Esophagus muscularis mucosa (tissue), 4 donors: ENCODE measurements at regions not wholly inside any gene's neighbourhood (a gene's known extent, or its start where the extent isn't known, plus 50 kb on each side); places are given as distances from the start of the nearest gene placed in this dataset.

Experiments
- DNase-seq: peaks from one replicate; pipeline ENCODE4 v3.0.0-alpha.2; 2017; ENCODE audit errors: extremely low spot score
- H3K27ac ChIP-seq, 4 donors: fragments of 200-600 bp; sonication (generic); replicated peaks in 1 of 4; 1 replicate in 3 of 4; 2 replicates in 1 of 4; pipeline ENCODE4 v1.5.1; 2016 to 2019; ENCODE audit warnings: mild to moderate bottlenecking in 1 of 4
- H3K27me3 ChIP-seq, 4 donors: fragments of 200-600 bp; sonication (generic); one replicate each; pipeline versions ENCODE4 v1.5.1 to v1.6.0; 2016 to 2019
- H3K36me3 ChIP-seq, 4 donors: fragments of 200-600 bp; sonication (generic); one replicate each; pipeline ENCODE4 v1.5.1; 2016 to 2019
- H3K4me1 ChIP-seq, 4 donors: fragments of 200-600 bp; sonication (generic); one replicate each; pipeline ENCODE4 v1.5.1; 2016 to 2019
- H3K4me3 ChIP-seq, 4 donors: fragments of 200-600 bp; sonication (generic); 1 replicate in 2 of 4; 2 replicates in 2 of 4; pipeline ENCODE4 v1.5.1; 2016 to 2019; ENCODE audit warnings: mild to moderate bottlenecking in 4 of 4, moderate library complexity in 1 of 4
- H3K9me3 ChIP-seq, 4 donors: fragments of 200-600 bp; sonication (generic); 1 replicate in 3 of 4; 2 replicates in 1 of 4; pipeline ENCODE4 v1.5.1; 2016 to 2019
- EP300 ChIP-seq: sonication (generic); formaldehyde crosslinking; IDR thresholded peaks from one replicate; pipeline ENCODE4 v1.6.1; 2017; ENCODE audit warnings: antibody characterized with exemption
- POLR2A ChIP-seq: fragments of 450-650 bp; IDR thresholded peaks from one replicate; pipeline ENCODE4 v1.6.1; 2017; ENCODE audit warnings: antibody characterized with exemption, moderate library complexity, mild to moderate bottlenecking, low read depth
- POLR2AphosphoS5 ChIP-seq, 2 donors: sonication (generic); formaldehyde crosslinking; IDR thresholded peaks; one replicate each; pipeline ENCODE4 v1.6.1; 2017; ENCODE audit warnings: antibody characterized with exemption in 2 of 2
- whole genome bisulfite sequencing: methylation state at CpG from one replicate; pipeline ENCODE4 v1.1.5; 2018; 5-methylcytosine and 5-hydroxymethylcytosine counted together
- intact Hi-C: fragments of 100-400 bp; cut with DNase I; formaldehyde crosslinking; loops from one replicate; pipeline ENCODE4 v1.15.1; 2023
- TF ChIP-seq, protein P1 (sequence below), 3 experiments: fragments of 200-600 bp in 2 of 3; fragments of 450-650 bp in 1 of 3; sonication (generic) in 2 of 3; IDR thresholded peaks; one replicate each; pipeline ENCODE4 v1.5.1; 2017 to 2019; ENCODE audit warnings: antibody characterized with exemption in 3 of 3, mild to moderate bottlenecking in 2 of 3, moderate library complexity in 1 of 3

DNA sequence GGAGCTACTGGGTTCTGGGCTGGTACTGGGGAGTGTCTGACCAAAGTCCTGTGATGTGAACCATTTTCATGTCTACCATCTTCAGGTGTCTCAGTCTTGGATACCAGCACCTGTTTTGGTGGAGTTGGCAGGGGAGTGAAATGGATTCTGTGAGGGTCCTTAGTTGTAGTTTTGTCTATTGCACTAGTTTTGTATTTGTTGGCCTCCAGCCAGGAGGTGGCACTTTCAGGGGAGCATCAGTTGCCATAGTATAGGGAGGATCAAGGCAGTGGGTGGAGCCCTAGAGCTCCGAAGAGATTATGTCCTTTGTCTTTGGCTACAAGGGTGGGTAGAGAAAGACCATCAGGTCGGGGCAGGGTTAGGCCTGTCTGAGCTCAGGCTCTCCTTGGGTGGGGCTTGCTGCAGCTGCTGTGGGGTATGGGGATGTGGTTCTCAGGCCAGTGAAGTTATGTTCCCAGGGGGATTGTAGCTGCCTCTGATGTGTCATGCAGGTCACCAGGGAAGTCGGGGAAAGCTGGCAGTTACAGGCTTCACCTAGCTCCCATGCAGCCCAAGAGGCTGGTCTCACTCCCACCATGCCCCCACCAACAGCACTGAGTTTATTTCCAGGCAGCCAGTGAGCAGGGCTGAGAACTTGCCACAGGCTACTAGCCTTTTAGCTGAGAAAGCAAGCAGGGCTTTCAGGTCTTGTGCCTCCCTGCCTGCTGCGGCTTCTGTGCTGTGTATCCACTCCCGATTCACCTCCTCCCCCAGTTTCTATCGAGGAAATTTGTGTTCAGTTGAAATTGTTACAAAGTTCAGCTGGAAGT lies 153.1 kb downstream of the ZNF365 start:
- Histone ChIP-seq H3K9me3 (no peaks in the 10 kb centered on the region), H3K27me3 (no peaks in the 10 kb centered on the region), H3K4me1 (peaks cover 0 to 4% (median 0%) of the 10 kb centered on the region in 4 donors), H3K36me3 (no peaks in the 10 kb centered on the region), H3K4me3 (no peak overlapping the region), H3K27ac (no peak overlapping the region)
- 78% methylated on average over 5 of the region's 6 CpGs for WGBS
- intact Hi-C loops, result no loop called here
- DNase-seq, result no peak
- no peak for TF ChIP-seq EP300
- TF ChIP-seq, protein P1, sequence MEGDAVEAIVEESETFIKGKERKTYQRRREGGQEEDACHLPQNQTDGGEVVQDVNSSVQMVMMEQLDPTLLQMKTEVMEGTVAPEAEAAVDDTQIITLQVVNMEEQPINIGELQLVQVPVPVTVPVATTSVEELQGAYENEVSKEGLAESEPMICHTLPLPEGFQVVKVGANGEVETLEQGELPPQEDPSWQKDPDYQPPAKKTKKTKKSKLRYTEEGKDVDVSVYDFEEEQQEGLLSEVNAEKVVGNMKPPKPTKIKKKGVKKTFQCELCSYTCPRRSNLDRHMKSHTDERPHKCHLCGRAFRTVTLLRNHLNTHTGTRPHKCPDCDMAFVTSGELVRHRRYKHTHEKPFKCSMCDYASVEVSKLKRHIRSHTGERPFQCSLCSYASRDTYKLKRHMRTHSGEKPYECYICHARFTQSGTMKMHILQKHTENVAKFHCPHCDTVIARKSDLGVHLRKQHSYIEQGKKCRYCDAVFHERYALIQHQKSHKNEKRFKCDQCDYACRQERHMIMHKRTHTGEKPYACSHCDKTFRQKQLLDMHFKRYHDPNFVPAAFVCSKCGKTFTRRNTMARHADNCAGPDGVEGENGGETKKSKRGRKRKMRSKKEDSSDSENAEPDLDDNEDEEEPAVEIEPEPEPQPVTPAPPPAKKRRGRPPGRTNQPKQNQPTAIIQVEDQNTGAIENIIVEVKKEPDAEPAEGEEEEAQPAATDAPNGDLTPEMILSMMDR (IDR thresholded peaks at IDR 0.05), result no peak
- no peak for TF ChIP-seq POLR2AphosphoS5 (IDR thresholded peaks at IDR 0.05)
- TF ChIP-seq POLR2A, result no peak

DNA sequence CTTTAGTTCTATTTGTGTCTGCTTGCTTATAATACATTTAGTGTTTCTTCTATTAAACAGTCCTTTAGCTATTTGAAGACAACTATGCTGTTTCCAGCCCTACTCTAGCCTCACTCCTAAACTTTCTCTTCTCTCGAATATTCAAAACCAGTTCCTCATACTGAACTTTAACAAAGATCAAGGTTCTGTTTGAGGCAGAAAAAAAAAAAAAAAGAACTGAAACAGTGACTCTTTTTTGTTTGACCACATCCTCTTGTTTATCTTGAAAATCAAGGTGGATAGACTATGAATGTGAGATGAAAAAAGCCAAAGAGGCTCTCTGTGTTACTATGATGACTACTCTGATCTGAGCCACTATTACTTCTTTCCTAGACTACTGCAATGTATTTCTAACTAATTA lies 154.3 kb downstream of the ZNF365 start:
- H3K27ac ChIP-seq, result no peak overlapping the region
- WGBS, result 87% methylated on average over 1 of the region's 1 CpG
- H3K27me3 ChIP-seq, result no peaks in the 10 kb centered on the region
- intact Hi-C loops, result no loop called here
- no peak for TF ChIP-seq EP300
- TF ChIP-seq POLR2A, result no peak
- TF ChIP-seq, protein P1 (IDR thresholded peaks at IDR 0.05), result no peak
- TF ChIP-seq POLR2AphosphoS5 (IDR thresholded peaks at IDR 0.05), result no peak
- no peak overlapping the region for H3K4me3 ChIP-seq
- DNase-seq, result no peak
- H3K4me1 ChIP-seq, result peaks cover 0 to 4% (median 0%) of the 10 kb centered on the region in 4 donors
- no peaks in the 10 kb centered on the region for H3K36me3 ChIP-seq
- H3K9me3 ChIP-seq, result no peaks in the 10 kb centered on the region

DNA sequence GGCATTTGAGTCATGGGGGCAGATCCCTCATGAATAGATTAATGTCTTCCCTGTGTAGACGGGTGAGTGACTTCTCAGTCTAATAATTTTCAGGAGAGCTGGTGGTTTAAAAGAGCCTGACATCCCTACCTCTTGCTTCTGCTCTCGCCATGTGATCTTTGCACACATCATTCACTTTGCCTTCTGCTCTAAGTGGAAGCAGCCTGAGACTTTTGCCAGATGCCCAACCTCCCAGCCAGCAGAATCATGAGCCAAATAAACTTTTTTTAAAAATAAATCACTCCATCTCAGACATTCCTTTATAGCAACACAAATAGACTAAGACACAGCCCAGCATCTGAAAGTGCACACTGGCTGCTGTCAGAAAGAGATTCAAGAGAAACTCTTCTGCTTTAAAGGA lies 155.2 kb downstream of the ZNF365 start:
- H3K36me3 ChIP-seq, result no peaks in the 10 kb centered on the region
- no peak overlapping the region for H3K27ac ChIP-seq
- H3K4me1 ChIP-seq, result peaks cover 0 to 4% (median 0%) of the 10 kb centered on the region in 4 donors
- H3K4me3 ChIP-seq, result no peak overlapping the region
- 70% methylated on average over 2 of the region's 2 CpGs for WGBS
- TF ChIP-seq EP300 (no peak), POLR2A (no peak), POLR2AphosphoS5 (IDR thresholded peaks at IDR 0.05) (no peak)
- TF ChIP-seq, protein P1 (IDR thresholded peaks at IDR 0.05), result no peak
- no peak for DNase-seq
- H3K9me3 ChIP-seq, result no peaks in the 10 kb centered on the region
- no peaks in the 10 kb centered on the region for H3K27me3 ChIP-seq
- intact Hi-C loops, result no loop called here

DNA sequence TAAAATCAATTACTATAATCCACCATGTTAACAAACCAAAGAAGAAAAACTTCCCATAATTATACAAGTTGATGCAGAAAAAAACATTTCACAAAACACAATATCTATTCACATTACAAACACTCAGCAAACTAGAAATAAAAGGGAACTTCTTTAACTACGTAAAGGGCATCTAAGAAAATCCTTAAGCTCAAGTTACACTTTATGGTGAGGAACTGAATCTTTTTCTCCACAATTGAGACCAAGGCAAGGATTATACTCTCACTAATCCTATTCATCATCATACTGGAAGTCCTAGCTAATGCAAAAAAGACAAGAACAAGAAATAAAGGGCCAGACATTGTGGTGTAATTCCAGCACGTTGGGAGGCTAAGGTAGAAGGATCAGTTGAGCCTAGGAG lies 159.9 kb downstream of the ZNF365 start:
- Histone ChIP-seq H3K36me3 (no peaks in the 10 kb centered on the region), H3K27me3 (no peaks in the 10 kb centered on the region), H3K27ac (no peak overlapping the region), H3K4me1 (no peaks in the 10 kb centered on the region), H3K9me3 (no peaks in the 10 kb centered on the region), H3K4me3 (no peak overlapping the region)
- 75% methylated on average over 2 of the region's 2 CpGs for WGBS
- TF ChIP-seq POLR2A (no peak), POLR2AphosphoS5 (IDR thresholded peaks at IDR 0.05) (no peak), EP300 (no peak)
- TF ChIP-seq, protein P1 (IDR thresholded peaks at IDR 0.05), result no peak
- DNase-seq, result no peak
- intact Hi-C loops, result no loop called here

DNA sequence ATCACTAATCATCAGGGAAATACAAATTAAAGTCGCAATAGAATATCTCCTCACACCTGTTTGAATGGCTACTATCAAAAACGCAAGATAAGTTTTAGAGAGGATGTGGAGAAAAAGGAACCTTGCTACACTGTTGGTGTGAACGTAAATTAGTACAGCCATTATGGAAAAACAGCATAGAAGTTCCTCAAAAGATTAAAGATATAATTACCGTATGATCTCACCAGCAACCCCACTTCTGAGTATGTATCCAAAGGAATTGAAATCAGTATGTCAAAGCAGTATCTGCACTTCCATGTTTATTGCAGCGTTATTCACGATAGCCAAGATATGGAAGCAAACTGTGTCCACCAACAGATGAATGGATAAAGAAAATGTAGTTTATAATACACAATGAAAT lies 164.4 kb downstream of the ZNF365 start:
- H3K27ac ChIP-seq, result no peak overlapping the region
- intact Hi-C loops, result no loop called here

More for the DNA sequence above, 164.4 kb downstream of the ZNF365 start:
- no peak for DNase-seq
- H3K36me3 ChIP-seq, result no peaks in the 10 kb centered on the region
- H3K9me3 ChIP-seq, result no peaks in the 10 kb centered on the region
- H3K4me1 ChIP-seq, result no peaks in the 10 kb centered on the region
- TF ChIP-seq, protein P1 (IDR thresholded peaks at IDR 0.05), result no peak
- no peak for TF ChIP-seq POLR2A
- no peaks in the 10 kb centered on the region for H3K27me3 ChIP-seq
- 82% methylated on average over 6 of the region's 6 CpGs for WGBS
- H3K4me3 ChIP-seq, result no peak overlapping the region
